H1 (cell line): ENCODE measurements at regions not wholly inside any gene's neighbourhood (a gene's known extent, or its start where the extent isn't known, plus 50 kb on each side); places are given as distances from the start of the nearest gene placed in this dataset.

Source experiments
- CTCF ChIA-PET: fragments of 300-600 bp; sonication (Branson Sonifier 250); formaldehyde crosslinking; loops from one replicate; lab custom pipeline; 2021; ENCODE audit not compliant: partially characterized antibody; lab: Charles Lee
- POLR2A ChIA-PET: fragments of 300-600 bp; sonication (Branson Sonifier 250); formaldehyde crosslinking; loops from one replicate; lab custom pipeline; 2021; ENCODE audit warnings: inconsistent platforms; ENCODE audit not compliant: partially characterized antibody; lab: Charles Lee
- DNase-seq, 2 experiments: peaks; one replicate each; pipeline versions ENCODE4 v3.0.0 to v3.0.0-alpha.2; 2010 to 2022; ENCODE audit warnings: low spot score in 2 of 2, low read depth in 1 of 2, mixed read lengths in 1 of 2
- FAIRE-seq: peaks from 2 replicates; lab custom pipeline; 2011; peaks lifted over from hg19 to GRCh38; lab: Jason Lieb, UNC
- H2AFZ ChIP-seq: 2 replicates; pipeline ENCODE4 v1.8.1; 2012; ENCODE audit warnings: low read length, inconsistent platforms
- H2AK5ac ChIP-seq: 2 replicates; pipeline ENCODE4 v1.6.1; 2013; ENCODE audit warnings: low read depth, low read length
- H2BK120ac ChIP-seq: replicated peaks from 2 replicates; pipeline ENCODE3; 2013; ENCODE audit warnings: low read depth, low read length, inconsistent platforms
- H2BK12ac ChIP-seq: 2 replicates; pipeline ENCODE4 v1.6.1; 2013; ENCODE audit warnings: low read depth, low read length
- H2BK15ac ChIP-seq: 2 replicates; pipeline ENCODE4 v1.6.1; 2013; ENCODE audit warnings: low read length
- H2BK20ac ChIP-seq: 2 replicates; pipeline ENCODE4 v1.6.1; 2013; ENCODE audit warnings: low read length
- H2BK5ac ChIP-seq: 2 replicates; pipeline ENCODE4 v1.6.1; 2013; ENCODE audit warnings: low read depth, low read length
- H3K14ac ChIP-seq: 2 replicates; pipeline ENCODE4 v1.6.1; 2013; ENCODE audit warnings: inconsistent platforms; ENCODE audit not compliant: insufficient read length
- H3K18ac ChIP-seq: 2 replicates; pipeline ENCODE4 v1.6.1; 2013; ENCODE audit warnings: low read length; ENCODE audit errors: extremely low read depth
- H3K23ac ChIP-seq: 2 replicates; pipeline ENCODE4 v1.6.1; 2013; ENCODE audit warnings: inconsistent platforms; ENCODE audit not compliant: insufficient read length
- H3K23me2 ChIP-seq: 2 replicates; pipeline ENCODE4 v1.6.1; 2013; ENCODE audit warnings: low read depth, low read length
- H3K27ac ChIP-seq: 2 replicates; pipeline ENCODE4 v1.6.1; 2011; ENCODE audit warnings: low read depth, low read length, inconsistent platforms
- H3K27me3 ChIP-seq, 4 experiments: replicated peaks in 1 of 4; 1 replicate in 1 of 4; 2 replicates in 3 of 4; pipeline versions ENCODE4 v1.6.1 to v1.8.1; 2011 to 2013; ENCODE audit warnings: low read length in 3 of 4, mild to moderate bottlenecking in 3 of 4, inconsistent platforms in 2 of 4, mixed read lengths in 2 of 4, moderate library complexity in 1 of 4; ENCODE audit not compliant: control insufficient read depth in 3 of 4, insufficient read depth in 3 of 4; ENCODE audit errors: extremely low read depth in 1 of 4
- H3K36me3 ChIP-seq, 4 experiments: 2 replicates each; pipeline versions ENCODE4 v1.6.1 to v1.8.1; 2011 to 2013; ENCODE audit warnings: mild to moderate bottlenecking in 4 of 4, low read length in 3 of 4, moderate library complexity in 2 of 4, control low read depth in 1 of 4, inconsistent platforms in 1 of 4; ENCODE audit not compliant: insufficient read depth in 4 of 4, control insufficient read depth in 2 of 4
- H3K4ac ChIP-seq: replicated peaks from 2 replicates; pipeline ENCODE3; 2013; ENCODE audit warnings: low read length, low read depth, mixed read lengths, inconsistent platforms; ENCODE audit not compliant: insufficient read length
- H3K4me1 ChIP-seq, 4 experiments: replicated peaks in 1 of 4; 1 replicate in 1 of 4; 2 replicates in 3 of 4; pipeline versions ENCODE4 v1.6.1 to v1.8.1; 2011 to 2013; ENCODE audit warnings: low read length in 3 of 4, inconsistent platforms in 2 of 4, mixed read lengths in 1 of 4; ENCODE audit not compliant: insufficient read depth in 4 of 4, control insufficient read depth in 3 of 4
- H3K4me2 ChIP-seq, 2 experiments: 2 replicates each; pipeline versions ENCODE4 v1.6.1 to v1.8.1; 2011 to 2013; ENCODE audit warnings: low read depth in 2 of 2, low read length in 2 of 2, control low read depth in 1 of 2, inconsistent platforms in 1 of 2, mild to moderate bottlenecking in 1 of 2; ENCODE audit not compliant: insufficient read depth in 1 of 2
- H3K4me3 ChIP-seq, 4 experiments: fragments of 200-600, 300-600 bp in 1 of 4; sonication (generic), shearing (Covaris generic), sonication (Bioruptor Twin) in 1 of 4; 2 replicates each; pipeline versions ENCODE4 v1.5.1 to v1.8.1; 2011 to 2016; ENCODE audit warnings: low read length in 4 of 4, low read depth in 3 of 4, control low read depth in 2 of 4, inconsistent platforms in 2 of 4, mild to moderate bottlenecking in 2 of 4, mixed read lengths in 1 of 4, moderate library complexity in 1 of 4; ENCODE audit not compliant: insufficient read depth in 2 of 4; ENCODE audit errors: extremely low read depth in 1 of 4
- H3K56ac ChIP-seq: replicated peaks from 2 replicates; pipeline ENCODE3; 2013; ENCODE audit warnings: low read depth, mild to moderate bottlenecking, mixed read lengths, low read length, inconsistent platforms; ENCODE audit not compliant: insufficient read length
- H3K79me1 ChIP-seq: 2 replicates; pipeline ENCODE4 v1.6.1; 2013; ENCODE audit warnings: low read depth, low read length, control low read depth
- H3K79me2 ChIP-seq, 2 experiments: 2 replicates each; pipeline versions ENCODE4 v1.6.1 to v1.8.1; 2012 to 2013; ENCODE audit warnings: low read length in 2 of 2, mild to moderate bottlenecking in 2 of 2, inconsistent platforms in 1 of 2; ENCODE audit not compliant: insufficient read depth in 2 of 2, control insufficient read depth in 1 of 2
- H3K9ac ChIP-seq, 4 experiments: replicated peaks in 1 of 4; 1 replicate in 1 of 4; 2 replicates in 3 of 4; pipeline versions ENCODE4 v1.6.1 to v1.8.1; 2011 to 2013; ENCODE audit warnings: low read depth in 3 of 4, low read length in 3 of 4, control low read depth in 2 of 4, mild to moderate bottlenecking in 2 of 4, moderate library complexity in 2 of 4, inconsistent platforms in 1 of 4; ENCODE audit errors: extremely low read depth in 1 of 4
- H3K9me3 ChIP-seq, 2 experiments: 2 replicates each; pipeline versions ENCODE4 v1.6.1 to v1.8.1; 2012 to 2013; ENCODE audit warnings: mild to moderate bottlenecking in 2 of 2, moderate library complexity in 2 of 2, control low read depth in 1 of 2, inconsistent platforms in 1 of 2, low read depth in 1 of 2, low read length in 1 of 2, mixed read lengths in 1 of 2; ENCODE audit not compliant: insufficient read depth in 2 of 2
- H4K20me1 ChIP-seq, 2 experiments: replicated peaks in 1 of 2; 2 replicates each; pipeline versions ENCODE3 to v1.8.1; 2011 to 2013; ENCODE audit warnings: inconsistent platforms in 2 of 2, low read length in 2 of 2, mild to moderate bottlenecking in 1 of 2; ENCODE audit not compliant: insufficient read depth in 2 of 2, control insufficient read depth in 1 of 2
- H4K5ac ChIP-seq: 2 replicates; pipeline ENCODE4 v1.6.1; 2013; ENCODE audit warnings: low read length, low read depth, mixed read lengths, inconsistent platforms; ENCODE audit not compliant: insufficient read length
- H4K8ac ChIP-seq: 2 replicates; pipeline ENCODE4 v1.8.0; 2013; ENCODE audit warnings: mild to moderate bottlenecking, moderate library complexity, low read length, inconsistent platforms; ENCODE audit not compliant: insufficient read depth; ENCODE audit errors: extremely low read depth
- H4K91ac ChIP-seq: replicated peaks from 2 replicates; pipeline ENCODE3; 2013; ENCODE audit warnings: low read length, mixed read lengths, inconsistent platforms; ENCODE audit not compliant: insufficient read length
- BACH1 ChIP-seq: IDR thresholded peaks from 2 replicates; pipeline ENCODE4 v1.6.1; 2012; ENCODE audit warnings: low read length, improper control_type of control experiment
- BCL11A ChIP-seq, 2 experiments: IDR thresholded peaks; one replicate each; pipeline ENCODE4 v1.6.1; 2011; ENCODE audit warnings: low read depth in 2 of 2, low read length in 2 of 2, mild to moderate bottlenecking in 2 of 2
- CHD1 ChIP-seq: IDR thresholded peaks from 2 replicates; pipeline ENCODE4 v1.6.1; 2012; ENCODE audit warnings: low read depth, low read length, improper control_type of control experiment
- GABPA ChIP-seq: IDR thresholded peaks from 2 replicates; pipeline ENCODE4 v1.6.1; 2011; ENCODE audit warnings: mild to moderate bottlenecking, low read length, moderate library complexity, borderline replicate concordance; ENCODE audit not compliant: insufficient read depth
- MAFK ChIP-seq: IDR thresholded peaks from 2 replicates; pipeline ENCODE4 v1.6.1; 2012; ENCODE audit warnings: low read depth, mild to moderate bottlenecking, improper control_type of control experiment, low read length
- MAX ChIP-seq: IDR thresholded peaks from 2 replicates; pipeline ENCODE4 v1.6.1; 2012; ENCODE audit warnings: inconsistent platforms
- NRF1 ChIP-seq: IDR thresholded peaks from 2 replicates; pipeline ENCODE4 v1.6.1; 2011; ENCODE audit warnings: mild to moderate bottlenecking, low read depth, low read length, improper control_type of control experiment
- SP2 ChIP-seq: IDR thresholded peaks from 2 replicates; pipeline ENCODE4 v1.6.1; 2012; ENCODE audit warnings: mild to moderate bottlenecking, low read length, inconsistent platforms
- SUZ12 ChIP-seq: fragments of 200-600 bp; sonication (generic); IDR thresholded peaks from 2 replicates; pipeline ENCODE4 v1.6.1; 2012; ENCODE audit warnings: mild to moderate bottlenecking, inconsistent platforms, low read length, moderate library complexity, mixed read lengths
- TEAD4 ChIP-seq: IDR thresholded peaks from 2 replicates; pipeline ENCODE4 v1.6.1; 2012; ENCODE audit warnings: low read depth, low read length, inconsistent platforms, mixed read lengths
- WGBS, 2 experiments: shearing (Covaris generic) in 1 of 2; methylation state at CpG; one replicate each; pipeline versions ENCODE4 v1.1.6 to v1.1.7; 2013 to 2015; ENCODE audit warnings: low lambda C conversion rate in 2 of 2, mixed read lengths in 2 of 2, inconsistent platforms in 1 of 2, low coverage in 1 of 2, missing lambda C conversion rate in 1 of 2; ENCODE audit not compliant: insufficient replicate concordance in 2 of 2, insufficient coverage in 1 of 2, insufficient read length in 1 of 2; ENCODE audit errors: extremely low coverage in 1 of 2, missing lambda C conversion rate in 1 of 2; 5-methylcytosine and 5-hydroxymethylcytosine counted together
- TF ChIP-seq, protein P1 (sequence below), 3 experiments: IDR thresholded peaks; 1 replicate in 2 of 3; 2 replicates in 1 of 3; pipeline versions ENCODE4 v1.5.1 to v1.6.1; 2011; ENCODE audit warnings: low read length in 3 of 3, mild to moderate bottlenecking in 3 of 3, inconsistent platforms in 2 of 3, low read depth in 1 of 3, moderate library complexity in 1 of 3; ENCODE audit not compliant: insufficient read depth in 1 of 3; ENCODE audit errors: control extremely low read depth in 1 of 3

DNA sequence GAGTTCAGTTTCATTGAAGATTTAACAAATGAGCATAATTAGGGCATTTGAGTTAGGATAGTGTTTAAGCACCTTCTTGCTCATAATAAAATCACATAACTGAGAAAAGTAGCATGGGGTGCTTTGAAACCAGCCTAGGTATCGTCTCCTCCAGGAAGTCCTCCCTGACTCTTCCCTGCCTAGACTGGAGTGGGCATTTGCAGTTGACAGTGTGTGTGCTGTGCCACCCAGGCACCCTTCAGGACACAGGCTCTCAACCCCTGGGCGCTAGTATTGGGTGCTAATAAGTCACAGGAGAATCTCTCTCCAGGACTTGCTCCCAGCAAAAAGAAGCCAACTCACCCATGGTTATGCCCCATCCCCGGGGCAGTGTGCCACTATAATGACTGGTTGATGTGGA lies 584.1 kb downstream of the INSC start (continued):
- TF ChIP-seq SP2 = no peak
- TF ChIP-seq, all 59 proteins: peak for 0

GRCh38 chr11:15699978-15700377 lies 585.3 kb downstream of the INSC start:
- Histone ChIP-seq H3K79me1 (no peaks in the 10 kb centered on the region), H3K4me3 (no peak overlapping the region), H3K23ac (no peak overlapping the region), H4K20me1 (no peaks in the 10 kb centered on the region), H3K36me3 (no peaks in the 10 kb centered on the region), H3K27ac (no peak overlapping the region), H2BK20ac (no peak overlapping the region), H2BK12ac (no peak overlapping the region), H2AK5ac (no peak overlapping the region), H3K4me2 (no peak overlapping the region), H3K79me2 (no peaks in the 10 kb centered on the region), H3K56ac (no peak overlapping the region), H3K14ac (no peak overlapping the region), H3K9me3 (no peaks in the 10 kb centered on the region), H3K4ac (no peak overlapping the region), H4K91ac (no peak overlapping the region), H3K27me3 (no peaks in the 10 kb centered on the region; a peak in 1 of 7 replicates), H3K18ac (no peak overlapping the region), H3K4me1 (no peaks in the 10 kb centered on the region), H3K23me2 (no peaks in the 10 kb centered on the region), H2AFZ (no peak overlapping the region), H2BK120ac (no peak overlapping the region), H2BK5ac (no peak overlapping the region), H3K9ac (no peak overlapping the region), H2BK15ac (no peak overlapping the region), H4K8ac (no peak overlapping the region), H4K5ac (no peak overlapping the region)
- WGBS, 2 experiments = 91% methylated on average over 3 of the region's 3 CpGs; no CpG with 5 or more reads in 1 of the 2 experiments
- ChIA-PET CTCF (no interaction called here), POLR2A (no interaction called here)
- DNase-seq (no peak), FAIRE-seq (no peak)
- no peak for TF ChIP-seq MAFK
- no peak for TF ChIP-seq NRF1
- no peak for TF ChIP-seq SUZ12
- no peak for TF ChIP-seq BACH1
- TF ChIP-seq BCL11A (IDR thresholded peaks at IDR 0.05; ENCODE audit: low read depth in 2 of 2, low read length in 2 of 2) = no peak
- no peak for TF ChIP-seq GABPA
- no peak for TF ChIP-seq CHD1
- TF ChIP-seq, protein P1, sequence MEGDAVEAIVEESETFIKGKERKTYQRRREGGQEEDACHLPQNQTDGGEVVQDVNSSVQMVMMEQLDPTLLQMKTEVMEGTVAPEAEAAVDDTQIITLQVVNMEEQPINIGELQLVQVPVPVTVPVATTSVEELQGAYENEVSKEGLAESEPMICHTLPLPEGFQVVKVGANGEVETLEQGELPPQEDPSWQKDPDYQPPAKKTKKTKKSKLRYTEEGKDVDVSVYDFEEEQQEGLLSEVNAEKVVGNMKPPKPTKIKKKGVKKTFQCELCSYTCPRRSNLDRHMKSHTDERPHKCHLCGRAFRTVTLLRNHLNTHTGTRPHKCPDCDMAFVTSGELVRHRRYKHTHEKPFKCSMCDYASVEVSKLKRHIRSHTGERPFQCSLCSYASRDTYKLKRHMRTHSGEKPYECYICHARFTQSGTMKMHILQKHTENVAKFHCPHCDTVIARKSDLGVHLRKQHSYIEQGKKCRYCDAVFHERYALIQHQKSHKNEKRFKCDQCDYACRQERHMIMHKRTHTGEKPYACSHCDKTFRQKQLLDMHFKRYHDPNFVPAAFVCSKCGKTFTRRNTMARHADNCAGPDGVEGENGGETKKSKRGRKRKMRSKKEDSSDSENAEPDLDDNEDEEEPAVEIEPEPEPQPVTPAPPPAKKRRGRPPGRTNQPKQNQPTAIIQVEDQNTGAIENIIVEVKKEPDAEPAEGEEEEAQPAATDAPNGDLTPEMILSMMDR (IDR thresholded peaks at IDR 0.05; ENCODE audit: control extremely low read depth in 1 of 3, insufficient read depth in 1 of 3, low read depth in 1 of 3, low read length in 3 of 3) = no peak
- TF ChIP-seq TEAD4 = no peak
- no peak for TF ChIP-seq MAX
